ENCODE measurements at regions not wholly inside any gene's neighbourhood (a gene's known extent, or its start where the extent isn't known, plus 50 kb on each side); places are given as distances from the start of the nearest gene placed in this dataset.

- 67% methylated on average over 1 of the region's 4 CpGs for WGBS (ENCODE audit: insufficient coverage)
These were observed 356.2 kb upstream of the SALL1 start for GRCh38 chr16:51507286-51507685.

DNA sequence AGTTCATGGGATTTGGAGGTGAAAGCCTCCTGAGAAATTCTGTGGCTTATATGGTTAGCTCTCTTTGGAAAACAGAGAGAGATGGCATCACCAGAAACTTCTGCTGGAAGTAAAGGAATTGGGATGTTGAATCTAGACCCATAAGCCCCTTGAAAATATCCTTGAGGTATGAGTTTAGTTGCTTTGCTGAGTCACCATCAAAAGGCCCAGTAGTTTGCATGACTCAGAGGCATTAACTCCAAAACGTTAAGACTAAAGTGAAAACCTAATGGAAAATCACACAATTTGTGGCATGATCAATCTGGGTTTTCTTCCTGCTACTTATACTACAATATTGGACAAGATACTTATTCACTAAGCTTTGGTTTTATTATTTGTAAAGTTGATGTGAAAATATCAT is 349.2 kb upstream of the SALL1 start:
- Histone ChIP-seq H3K36me3 (ENCODE audit: control insufficient read depth in 4 of 4, insufficient read depth in 4 of 4, low read length in 3 of 4) (no peaks in the 10 kb centered on the region), H3K9me3 (ENCODE audit: control extremely low read depth in 1 of 5, control insufficient read depth in 4 of 5, insufficient read depth in 2 of 5, low read depth in 1 of 5, low read length in 4 of 5) (no peaks in the 10 kb centered on the region), H3K27ac (ENCODE audit: insufficient read depth in 1 of 2, low read depth in 1 of 2, low read length in 2 of 2, poor library complexity in 1 of 2, severe bottlenecking in 2 of 2) (no peak overlapping the region), H3K4me3 (ENCODE audit: control insufficient read depth in 1 of 7, extremely low read depth in 1 of 7, insufficient read depth in 4 of 7, low read depth in 2 of 7, low read length in 6 of 7) (no peak overlapping the region), H3K4me1 (ENCODE audit: control extremely low read depth in 1 of 4, control insufficient read depth in 4 of 4, insufficient read depth in 4 of 4, low read length in 3 of 4) (no peaks in the 10 kb centered on the region), H3K27me3 (replicated peaks in 2 of 5; ENCODE audit: control insufficient read depth in 4 of 5, insufficient read depth in 5 of 5, low read length in 4 of 5) (no peaks in the 10 kb centered on the region)
- no peak for DNase-seq
- ChIA-PET POLR2A (no interaction called here), CTCF (no interaction called here)
- WGBS (ENCODE audit: insufficient coverage): no CpG with 5 or more reads among the region's 1 CpG

More at GRCh38 chr16:51507286-51507685, 356.2 kb upstream of the SALL1 start:
- CTCF ChIA-PET: no interaction called here
- Histone ChIP-seq H3K4me3 (ENCODE audit: control insufficient read depth in 1 of 7, extremely low read depth in 1 of 7, insufficient read depth in 4 of 7, low read depth in 2 of 7, low read length in 6 of 7) (no peak overlapping the region), H3K27me3 (replicated peaks in 2 of 5; ENCODE audit: control insufficient read depth in 4 of 5, insufficient read depth in 5 of 5, low read length in 4 of 5) (no peaks in the 10 kb centered on the region), H3K4me1 (ENCODE audit: control extremely low read depth in 1 of 4, control insufficient read depth in 4 of 4, insufficient read depth in 4 of 4, low read length in 3 of 4) (no peaks in the 10 kb centered on the region), H3K36me3 (ENCODE audit: control insufficient read depth in 4 of 4, insufficient read depth in 4 of 4, low read length in 3 of 4) (no peaks in the 10 kb centered on the region), H3K27ac (ENCODE audit: insufficient read depth in 1 of 2, low read depth in 1 of 2, low read length in 2 of 2, poor library complexity in 1 of 2, severe bottlenecking in 2 of 2) (no peak overlapping the region), H3K9me3 (ENCODE audit: control extremely low read depth in 1 of 5, control insufficient read depth in 4 of 5, insufficient read depth in 2 of 5, low read depth in 1 of 5, low read length in 4 of 5) (no peaks in the 10 kb centered on the region)
- DNase-seq: no peak
- POLR2A ChIA-PET: no interaction called here

- no peak for DNase-seq
- Histone ChIP-seq H3K36me3 (ENCODE audit: control insufficient read depth in 4 of 4, insufficient read depth in 4 of 4, low read length in 3 of 4) (no peaks in the 10 kb centered on the region), H3K9me3 (ENCODE audit: control extremely low read depth in 1 of 5, control insufficient read depth in 4 of 5, insufficient read depth in 2 of 5, low read depth in 1 of 5, low read length in 4 of 5) (no peaks in the 10 kb centered on the region), H3K27ac (ENCODE audit: insufficient read depth in 1 of 2, low read depth in 1 of 2, low read length in 2 of 2, poor library complexity in 1 of 2, severe bottlenecking in 2 of 2) (no peak overlapping the region), H3K27me3 (replicated peaks in 2 of 5; ENCODE audit: control insufficient read depth in 4 of 5, insufficient read depth in 5 of 5, low read length in 4 of 5) (no peaks in the 10 kb centered on the region), H3K4me1 (ENCODE audit: control extremely low read depth in 1 of 4, control insufficient read depth in 4 of 4, insufficient read depth in 4 of 4, low read length in 3 of 4) (no peaks in the 10 kb centered on the region), H3K4me3 (ENCODE audit: control insufficient read depth in 1 of 7, extremely low read depth in 1 of 7, insufficient read depth in 4 of 7, low read depth in 2 of 7, low read length in 6 of 7) (no peak overlapping the region)
- no CpG with 5 or more reads among the region's 2 CpGs for WGBS (ENCODE audit: insufficient coverage)
- ChIA-PET CTCF (no interaction called here), POLR2A (no interaction called here)
These were observed 346.6 kb upstream of the SALL1 start for GRCh38 chr16:51497541-51498211.

GRCh38 chr16:51490866-51491265 is 339.8 kb upstream of the SALL1 start:
- CTCF ChIA-PET: no interaction called here
- WGBS (ENCODE audit: insufficient coverage): 23% methylated on average over 6 of the region's 6 CpGs

DNA sequence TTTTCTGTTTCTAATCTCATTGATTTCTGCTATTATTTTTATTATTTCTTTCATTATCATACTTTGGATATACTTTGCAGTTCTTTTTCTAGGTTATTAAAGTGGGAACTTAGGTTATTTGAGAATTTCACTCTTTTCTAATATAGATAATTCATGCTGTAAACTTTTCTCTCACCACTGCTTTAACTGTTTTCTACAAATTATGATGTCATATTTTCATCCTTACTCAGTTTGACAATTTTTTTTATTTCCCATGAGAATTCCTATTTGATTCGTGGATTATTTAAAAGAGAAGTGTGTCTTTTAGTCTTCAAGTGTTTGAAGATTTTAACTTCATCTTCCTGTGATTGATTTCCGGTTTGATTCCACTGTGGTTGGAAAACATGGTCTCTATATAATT is 336.8 kb upstream of the SALL1 start:
- CTCF ChIA-PET: no interaction called here
- no peaks in the 10 kb centered on the region for H3K27me3 ChIP-seq (replicated peaks in 2 of 5; ENCODE audit: control insufficient read depth in 4 of 5, insufficient read depth in 5 of 5, low read length in 4 of 5)
- H3K27ac ChIP-seq (ENCODE audit: insufficient read depth in 1 of 2, low read depth in 1 of 2, low read length in 2 of 2, poor library complexity in 1 of 2, severe bottlenecking in 2 of 2): no peak overlapping the region
- H3K36me3 ChIP-seq (ENCODE audit: control insufficient read depth in 4 of 4, insufficient read depth in 4 of 4, low read length in 3 of 4): no peaks in the 10 kb centered on the region
- no peaks in the 10 kb centered on the region for H3K4me1 ChIP-seq (ENCODE audit: control extremely low read depth in 1 of 4, control insufficient read depth in 4 of 4, insufficient read depth in 4 of 4, low read length in 3 of 4)
- H3K9me3 ChIP-seq (ENCODE audit: control extremely low read depth in 1 of 5, control insufficient read depth in 4 of 5, insufficient read depth in 2 of 5, low read depth in 1 of 5, low read length in 4 of 5): peaks cover 0 to 5% (median 3%) of the 10 kb centered on the region in 5 experiments
- no peak overlapping the region for H3K4me3 ChIP-seq (ENCODE audit: control insufficient read depth in 1 of 7, extremely low read depth in 1 of 7, insufficient read depth in 4 of 7, low read depth in 2 of 7, low read length in 6 of 7)
- no CpG with 5 or more reads among the region's 2 CpGs for WGBS (ENCODE audit: insufficient coverage)
- POLR2A ChIA-PET: no interaction called here
- no peak for DNase-seq

More at GRCh38 chr16:51490866-51491265, 339.8 kb upstream of the SALL1 start:
- Histone ChIP-seq H3K4me3 (ENCODE audit: control insufficient read depth in 1 of 7, extremely low read depth in 1 of 7, insufficient read depth in 4 of 7, low read depth in 2 of 7, low read length in 6 of 7) (no peak overlapping the region), H3K9me3 (ENCODE audit: control extremely low read depth in 1 of 5, control insufficient read depth in 4 of 5, insufficient read depth in 2 of 5, low read depth in 1 of 5, low read length in 4 of 5) (peaks cover 0 to 3% (median 0%) of the 10 kb centered on the region in 5 experiments), H3K36me3 (ENCODE audit: control insufficient read depth in 4 of 4, insufficient read depth in 4 of 4, low read length in 3 of 4) (no peaks in the 10 kb centered on the region), H3K27ac (ENCODE audit: insufficient read depth in 1 of 2, low read depth in 1 of 2, low read length in 2 of 2, poor library complexity in 1 of 2, severe bottlenecking in 2 of 2) (no peak overlapping the region), H3K27me3 (replicated peaks in 2 of 5; ENCODE audit: control insufficient read depth in 4 of 5, insufficient read depth in 5 of 5, low read length in 4 of 5) (no peaks in the 10 kb centered on the region), H3K4me1 (ENCODE audit: control extremely low read depth in 1 of 4, control insufficient read depth in 4 of 4, insufficient read depth in 4 of 4, low read length in 3 of 4) (no peaks in the 10 kb centered on the region)
- POLR2A ChIA-PET: no interaction called here
- DNase-seq: no peak

DNA sequence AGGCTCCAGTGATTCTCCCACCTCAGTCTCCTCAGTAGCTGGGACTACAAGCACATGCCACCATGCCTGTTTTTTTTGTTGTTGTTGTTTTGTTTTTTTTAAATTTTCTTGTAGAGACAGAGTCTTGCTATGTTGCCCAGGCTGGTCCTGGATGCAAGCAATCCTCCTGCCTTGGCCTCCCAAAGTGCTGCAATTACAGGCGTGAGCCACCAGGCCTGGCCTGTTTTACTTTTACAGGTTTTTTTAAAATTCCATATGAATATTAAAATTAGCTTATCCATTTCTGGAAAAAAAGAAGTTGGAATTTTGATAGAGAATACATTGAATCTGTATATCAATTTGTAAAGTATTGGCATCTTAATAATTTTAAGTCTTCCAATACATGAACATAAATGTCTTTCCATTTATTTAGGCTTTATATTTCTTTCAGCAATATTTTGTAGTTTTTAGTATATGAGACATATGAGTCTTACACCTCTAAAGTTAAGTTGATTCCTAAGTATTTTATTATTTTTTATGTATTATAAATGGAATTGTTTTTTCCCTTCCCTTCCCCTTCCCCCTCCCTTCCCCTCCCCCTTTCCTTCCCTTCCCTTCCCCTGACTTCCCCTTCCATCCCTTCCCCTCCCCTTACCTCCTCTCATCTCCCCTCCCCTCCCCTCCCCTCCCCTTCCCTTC is 323.5 kb upstream of the SALL1 start:
- H3K4me3 ChIP-seq (ENCODE audit: control insufficient read depth in 1 of 7, extremely low read depth in 1 of 7, insufficient read depth in 4 of 7, low read depth in 2 of 7, low read length in 6 of 7): no peak overlapping the region
- no CpG with 5 or more reads among the region's 1 CpG for WGBS (ENCODE audit: insufficient coverage)
- H3K27me3 ChIP-seq (replicated peaks in 2 of 5; ENCODE audit: control insufficient read depth in 4 of 5, insufficient read depth in 5 of 5, low read length in 4 of 5): no peaks in the 10 kb centered on the region
- H3K27ac ChIP-seq (ENCODE audit: insufficient read depth in 1 of 2, low read depth in 1 of 2, low read length in 2 of 2, poor library complexity in 1 of 2, severe bottlenecking in 2 of 2): no peak overlapping the region
- POLR2A ChIA-PET: no interaction called here
- CTCF ChIA-PET: no interaction called here
- H3K9me3 ChIP-seq (ENCODE audit: control extremely low read depth in 1 of 5, control insufficient read depth in 4 of 5, insufficient read depth in 2 of 5, low read depth in 1 of 5, low read length in 4 of 5): no peaks in the 10 kb centered on the region
- no peaks in the 10 kb centered on the region for H3K4me1 ChIP-seq (ENCODE audit: control extremely low read depth in 1 of 4, control insufficient read depth in 4 of 4, insufficient read depth in 4 of 4, low read length in 3 of 4)
- H3K36me3 ChIP-seq (ENCODE audit: control insufficient read depth in 4 of 4, insufficient read depth in 4 of 4, low read length in 3 of 4): no peaks in the 10 kb centered on the region
- no peak for DNase-seq

DNA sequence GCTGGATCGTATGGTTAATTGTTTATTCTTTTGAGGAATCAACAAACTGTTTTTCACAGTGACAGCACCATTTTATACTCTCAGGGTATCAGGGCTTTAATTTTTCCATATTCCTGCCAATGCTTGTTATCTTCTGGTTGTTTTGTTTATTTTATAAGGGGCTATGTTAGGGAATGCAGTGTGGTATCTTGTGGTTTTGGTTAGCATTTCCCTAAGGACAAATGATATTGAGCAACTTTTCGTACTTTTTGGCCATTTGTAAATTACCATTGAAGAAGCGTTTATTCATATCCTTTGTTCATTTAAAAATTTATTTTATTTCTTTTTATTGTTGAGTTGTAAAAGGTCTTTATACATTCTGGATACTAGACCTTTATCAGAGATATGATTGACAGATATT is 322.0 kb upstream of the SALL1 start:
- no CpG with 5 or more reads among the region's 3 CpGs for WGBS (ENCODE audit: insufficient coverage)
- CTCF ChIA-PET: no interaction called here
- Histone ChIP-seq H3K4me1 (ENCODE audit: control extremely low read depth in 1 of 4, control insufficient read depth in 4 of 4, insufficient read depth in 4 of 4, low read length in 3 of 4) (no peaks in the 10 kb centered on the region), H3K4me3 (ENCODE audit: control insufficient read depth in 1 of 7, extremely low read depth in 1 of 7, insufficient read depth in 4 of 7, low read depth in 2 of 7, low read length in 6 of 7) (no peak overlapping the region), H3K36me3 (ENCODE audit: control insufficient read depth in 4 of 4, insufficient read depth in 4 of 4, low read length in 3 of 4) (no peaks in the 10 kb centered on the region), H3K27me3 (replicated peaks in 2 of 5; ENCODE audit: control insufficient read depth in 4 of 5, insufficient read depth in 5 of 5, low read length in 4 of 5) (no peaks in the 10 kb centered on the region), H3K27ac (ENCODE audit: insufficient read depth in 1 of 2, low read depth in 1 of 2, low read length in 2 of 2, poor library complexity in 1 of 2, severe bottlenecking in 2 of 2) (no peak overlapping the region), H3K9me3 (ENCODE audit: control extremely low read depth in 1 of 5, control insufficient read depth in 4 of 5, insufficient read depth in 2 of 5, low read depth in 1 of 5, low read length in 4 of 5) (no peaks in the 10 kb centered on the region)
- DNase-seq: no peak
- POLR2A ChIA-PET: no interaction called here

Measured in common myeloid progenitor, CD34-positive (primary cell).